ENCODE measurements at regions not wholly inside any gene's neighbourhood (a gene's known extent, or its start where the extent isn't known, plus 50 kb on each side); places are given as distances from the start of the nearest gene placed in this dataset.

GRCh38 chr1:229203030-229203751 is 67.7 kb upstream of the RAB4A start (continued):
- TF ChIP-seq TFDP1 (CRISPR knock-in tag; IDR thresholded peaks at IDR 0.05; ENCODE audit: borderline replicate concordance) (no peak), ZNF781 (CRISPR knock-in tag; IDR thresholded peaks at IDR 0.05; ENCODE audit: borderline replicate concordance, not compliant biosample characterization) (peak; percentile 34), HIVEP1 (CRISPR knock-in tag; IDR thresholded peaks at IDR 0.05) (no peak), ZKSCAN1 (IDR thresholded peaks at IDR 0.05; ENCODE audit: low read length) (no peak), SYNCRIP (IDR thresholded peaks at IDR 0.05; ENCODE audit: insufficient read depth, low read depth, low read length) (no peak), SMAD9 (CRISPR knock-in tag; IDR thresholded peaks at IDR 0.05) (no peak), ZNF710 (CRISPR knock-in tag; IDR thresholded peaks at IDR 0.05; ENCODE audit: borderline replicate concordance) (0 out of 2 replicates have a peak, but pooled peaks have one; percentile 38), SKI (IDR thresholded peaks at IDR 0.05; ENCODE audit: partially characterized antibody) (no peak), ZNF142 (CRISPR knock-in tag; IDR thresholded peaks at IDR 0.05) (peak; percentile 32; the same call in 1 of the 2 replicates), ZNF225 (CRISPR knock-in tag; IDR thresholded peaks at IDR 0.05) (no peak), ZNF879 (CRISPR knock-in tag; IDR thresholded peaks at IDR 0.05) (no peak), PLRG1 (conservative IDR thresholded peaks at IDR 0.05) (no peak), SP140L (CRISPR knock-in tag; IDR thresholded peaks at IDR 0.05; ENCODE audit: borderline replicate concordance) (no peak), ATF7-NPFF (CRISPR knock-in tag; IDR thresholded peaks at IDR 0.05; ENCODE audit: low read depth) (no peak), REPIN1 (CRISPR knock-in tag; IDR thresholded peaks at IDR 0.05; ENCODE audit: borderline replicate concordance, low read depth) (0 out of 2 replicates have a peak, but pooled peaks have one; percentile 31), ZNF652 (CRISPR knock-in tag; IDR thresholded peaks at IDR 0.05; ENCODE audit: borderline replicate concordance, low read depth) (no peak), MATR3 (CRISPR knock-in tag; IDR thresholded peaks at IDR 0.05) (no peak), ATF4 (CRISPR knock-in tag; IDR thresholded peaks at IDR 0.05) (no peak), GFI1 (CRISPR knock-in tag; IDR thresholded peaks at IDR 0.05; ENCODE audit: borderline replicate concordance) (peak; percentile 65; the same call in 1 of the 2 replicates), ZNF839 (CRISPR knock-in tag; IDR thresholded peaks at IDR 0.05; ENCODE audit: borderline replicate concordance) (no peak)

Data from HepG2 (cell line).